H1 (cell line): ENCODE measurements at regions not wholly inside any gene's neighbourhood (a gene's known extent, or its start where the extent isn't known, plus 50 kb on each side); places are given as distances from the start of the nearest gene placed in this dataset.

Source experiments
- ATF3 ChIP-seq: IDR thresholded peaks from 2 replicates; pipeline ENCODE4 v1.6.1; 2011; ENCODE audit warnings: low read depth, mild to moderate bottlenecking, low read length; ENCODE audit not compliant: insufficient read depth
- CBX5 ChIP-seq: fragments of 300-800, 300-1000 bp; sonication (generic); IDR thresholded peaks from 2 replicates; pipeline ENCODE4 v1.7.1; 2016; ENCODE audit warnings: antibody characterized with exemption, low read length, low read depth
- CTCF ChIP-seq, 3 experiments: IDR thresholded peaks; 1 replicate in 2 of 3; 2 replicates in 1 of 3; pipeline versions ENCODE4 v1.5.1 to v1.6.1; 2011; ENCODE audit warnings: low read length in 3 of 3, mild to moderate bottlenecking in 3 of 3, inconsistent platforms in 2 of 3, low read depth in 1 of 3, moderate library complexity in 1 of 3; ENCODE audit not compliant: insufficient read depth in 1 of 3; ENCODE audit errors: control extremely low read depth in 1 of 3
- EP300 ChIP-seq, 2 experiments: IDR thresholded peaks; 1 replicate in 1 of 2; 2 replicates in 1 of 2; pipeline ENCODE4 v1.6.1; 2011 to 2012; ENCODE audit warnings: low read depth in 2 of 2, low read length in 2 of 2, mild to moderate bottlenecking in 2 of 2, borderline replicate concordance in 1 of 2, inconsistent platforms in 1 of 2, moderate library complexity in 1 of 2
- GABPA ChIP-seq: IDR thresholded peaks from 2 replicates; pipeline ENCODE4 v1.6.1; 2011; ENCODE audit warnings: mild to moderate bottlenecking, low read length, moderate library complexity, borderline replicate concordance; ENCODE audit not compliant: insufficient read depth
- MAX ChIP-seq: IDR thresholded peaks from 2 replicates; pipeline ENCODE4 v1.6.1; 2012; ENCODE audit warnings: inconsistent platforms
- POLR2A ChIP-seq, 2 experiments: IDR thresholded peaks; 1 replicate in 1 of 2; 2 replicates in 1 of 2; pipeline ENCODE4 v1.6.1; 2011; ENCODE audit warnings: low read depth in 2 of 2, low read length in 2 of 2, mild to moderate bottlenecking in 2 of 2; ENCODE audit errors: control extremely low read depth in 1 of 2
- POLR2AphosphoS5 ChIP-seq: IDR thresholded peaks from 2 replicates; pipeline ENCODE4 v1.6.1; 2011; ENCODE audit warnings: low read depth, low read length
- POU5F1 ChIP-seq: IDR thresholded peaks from 2 replicates; pipeline ENCODE4 v1.6.1; 2011; ENCODE audit warnings: low read depth, mild to moderate bottlenecking, low read length, moderate library complexity
- RFX5 ChIP-seq: IDR thresholded peaks from 2 replicates; pipeline ENCODE4 v1.6.1; 2011; ENCODE audit warnings: low read depth, low read length, improper control_type of control experiment, borderline replicate concordance
- RNF2 ChIP-seq: fragments of 200-900, 300-1000 bp; sonication (generic); IDR thresholded peaks from 2 replicates; pipeline ENCODE4 v1.7.1; 2016; ENCODE audit warnings: borderline replicate concordance, low read depth, mild to moderate bottlenecking, antibody characterized with exemption, low read length; ENCODE audit not compliant: poor library complexity, severe bottlenecking; ENCODE audit errors: missing control alignments
- SAP30 ChIP-seq: fragments of 300-600 bp; sonication (generic); IDR thresholded peaks from 2 replicates; pipeline ENCODE4 v1.7.1; 2012; ENCODE audit warnings: low read length, moderate library complexity, mild to moderate bottlenecking, inconsistent platforms; ENCODE audit not compliant: insufficient read depth, insufficient replicate concordance

- TF ChIP-seq CTCF (IDR thresholded peaks at IDR 0.05; ENCODE audit: control extremely low read depth in 1 of 3, insufficient read depth in 1 of 3, low read depth in 1 of 3, low read length in 3 of 3) (no peak), RNF2 (no peak), POU5F1 (no peak), POLR2A (IDR thresholded peaks at IDR 0.05; ENCODE audit: control extremely low read depth in 1 of 2, low read depth in 2 of 2, low read length in 2 of 2) (no peak), RFX5 (no peak), SAP30 (no peak), MAX (no peak), GABPA (no peak), ATF3 (no peak), POLR2AphosphoS5 (no peak), CBX5 (no peak), EP300 (IDR thresholded peaks at IDR 0.05; ENCODE audit: borderline replicate concordance in 1 of 2, low read depth in 2 of 2, low read length in 2 of 2) (no peak)
Measured at GRCh38 chr5:108696951-108697715, 50.6 kb upstream of the FER start.
